Neural crest cell (in vitro differentiated cells): ENCODE measurements at regions not wholly inside any gene's neighbourhood (a gene's known extent, or its start where the extent isn't known, plus 50 kb on each side); places are given as distances from the start of the nearest gene placed in this dataset.
"Not testable (repeated sequence)": the region's sequence is repeated elsewhere in the genome, so short reads cannot be mapped to it uniquely, and the experiment has no call there.

Experiments
- DNase-seq: peaks from one replicate; pipeline ENCODE4 v3.0.0; 2021; ENCODE audit warnings: low read depth, mixed read lengths, low spot score
- H3K27ac Mint-ChIP-seq: one replicate; pipeline ENCODE4 v1.8.0; 2021; ENCODE audit warnings: mild to moderate bottlenecking, mixed read lengths; ENCODE audit not compliant: unreplicated experiment
- H3K27me3 Mint-ChIP-seq: 2 replicates; pipeline ENCODE4 v1.8.0; 2021; ENCODE audit warnings: low read depth, mild to moderate bottlenecking, mixed read lengths
- H3K36me3 Mint-ChIP-seq: 2 replicates; pipeline ENCODE4 v1.8.0; 2021; ENCODE audit warnings: low read depth, mild to moderate bottlenecking, mixed read lengths
- H3K4me1 Mint-ChIP-seq: 2 replicates; pipeline ENCODE4 v1.8.0; 2021; ENCODE audit warnings: mixed read lengths
- H3K4me3 Mint-ChIP-seq: one replicate; pipeline ENCODE4 v1.8.0; 2021; ENCODE audit warnings: mild to moderate bottlenecking, mixed read lengths
- H3K9me3 Mint-ChIP-seq: 2 replicates; pipeline ENCODE4 v1.8.0; 2021; ENCODE audit warnings: mixed read lengths
- CTCF ChIP-seq: fragments of 200-600 bp; sonication (generic); conservative IDR thresholded peaks from 2 replicates; pipeline ENCODE4 v1.5.0; 2021; ENCODE audit warnings: antibody characterized with exemption, mild to moderate bottlenecking

- Mint-ChIP-seq H3K9me3 (peaks cover 4% of the 10 kb centered on the region), H3K27ac (no peak overlapping the region), H3K36me3 (no peaks in the 10 kb centered on the region), H3K27me3 (no peaks in the 10 kb centered on the region), H3K4me1 (no peaks in the 10 kb centered on the region), H3K4me3 (no peak overlapping the region)
- no peak for TF ChIP-seq CTCF
- DNase-seq = no peak
Observed at GRCh38 chr4:104283303-104283702, 211.4 kb downstream of the CXXC4 start.

GRCh38 chr4:104279744-104280143 lies 214.9 kb downstream of the CXXC4 start:
- DNase-seq = no peak
- Mint-ChIP-seq H3K27me3 (no peaks in the 10 kb centered on the region), H3K4me3 (no peak overlapping the region), H3K4me1 (no peaks in the 10 kb centered on the region), H3K9me3 (peaks cover 7% of the 10 kb centered on the region), H3K36me3 (no peaks in the 10 kb centered on the region), H3K27ac (no peak overlapping the region)
- no peak for TF ChIP-seq CTCF

- no peaks in the 10 kb centered on the region for H3K27me3 Mint-ChIP-seq
- no peak overlapping the region for H3K27ac Mint-ChIP-seq
- DNase-seq = no peak
- TF ChIP-seq CTCF = no peak
- H3K4me1 Mint-ChIP-seq = no peaks in the 10 kb centered on the region
- H3K36me3 Mint-ChIP-seq = no peaks in the 10 kb centered on the region
- no peak overlapping the region for H3K4me3 Mint-ChIP-seq
- H3K9me3 Mint-ChIP-seq = peaks cover 3% of the 10 kb centered on the region
Observed at GRCh38 chr4:104272966-104273365, 221.7 kb downstream of the CXXC4 start.

GRCh38 chr4:104269603-104270002 lies 225.1 kb downstream of the CXXC4 start:
- H3K36me3 Mint-ChIP-seq, H3K4me3 Mint-ChIP-seq, H3K27ac Mint-ChIP-seq, DNase-seq, H3K27me3 Mint-ChIP-seq, H3K4me1 Mint-ChIP-seq, H3K9me3 Mint-ChIP-seq: not testable (repeated sequence)

GRCh38 chr4:104263100-104263499 lies 231.6 kb downstream of the CXXC4 start:
- Mint-ChIP-seq H3K4me1 (no peaks in the 10 kb centered on the region), H3K4me3 (no peak overlapping the region), H3K9me3 (no peaks in the 10 kb centered on the region), H3K27ac (no peak overlapping the region), H3K36me3 (no peaks in the 10 kb centered on the region), H3K27me3 (no peaks in the 10 kb centered on the region)
- TF ChIP-seq CTCF = no peak
- no peak for DNase-seq

- Mint-ChIP-seq H3K36me3 (no peaks in the 10 kb centered on the region), H3K4me1 (no peaks in the 10 kb centered on the region), H3K4me3 (no peak overlapping the region), H3K27ac (no peak overlapping the region), H3K9me3 (no peaks in the 10 kb centered on the region), H3K27me3 (no peaks in the 10 kb centered on the region)
- no peak for TF ChIP-seq CTCF
- DNase-seq = no peak
Observed at GRCh38 chr4:104262678-104263077, 232.0 kb downstream of the CXXC4 start.
